Activated naive CD8-positive, alpha-beta T cell treated with anti-CD3 and anti-CD28 coated beads for 36 hours (primary cell): ENCODE measurements at regions not wholly inside any gene's neighbourhood (a gene's known extent, or its start where the extent isn't known, plus 50 kb on each side); places are given as distances from the start of the nearest gene placed in this dataset.
"Not testable (repeated sequence)": the region's sequence is repeated elsewhere in the genome, so short reads cannot be mapped to it uniquely, and the experiment has no call there.

Experiments used
- DNase-seq: peaks from one replicate; pipeline ENCODE4 v3.0.0; 2021
- H3K27ac Mint-ChIP-seq: one replicate; pipeline ENCODE4 v1.8.0; 2022; ENCODE audit warnings: mild to moderate bottlenecking, moderate library complexity, mixed read lengths
- H3K27me3 Mint-ChIP-seq: one replicate; pipeline ENCODE4 v1.8.0; 2022; ENCODE audit warnings: mild to moderate bottlenecking, mixed read lengths
- H3K36me3 Mint-ChIP-seq: one replicate; pipeline ENCODE4 v1.8.0; 2021; ENCODE audit warnings: mild to moderate bottlenecking, mixed read lengths
- H3K4me1 Mint-ChIP-seq: one replicate; pipeline ENCODE4 v1.8.0; 2021; ENCODE audit warnings: mixed read lengths
- H3K4me3 Mint-ChIP-seq: one replicate; pipeline ENCODE4 v1.8.0; 2022; ENCODE audit warnings: mild to moderate bottlenecking, moderate library complexity, mixed read lengths
- H3K9me3 Mint-ChIP-seq: one replicate; pipeline ENCODE4 v1.8.0; 2022; ENCODE audit warnings: mixed read lengths

GRCh38 chr5:32842813-32843530 lies 131.9 kb downstream of the NPR3 start:
- Mint-ChIP-seq H3K9me3 (no peaks in the 10 kb centered on the region), H3K4me3 (no peak overlapping the region), H3K27me3 (no peaks in the 10 kb centered on the region), H3K4me1 (no peaks in the 10 kb centered on the region), H3K27ac (no peak overlapping the region), H3K36me3 (no peaks in the 10 kb centered on the region)
- no peak for DNase-seq

- no peaks in the 10 kb centered on the region for H3K9me3 Mint-ChIP-seq
- DNase-seq, result no peak
- no peaks in the 10 kb centered on the region for H3K27me3 Mint-ChIP-seq
- no peaks in the 10 kb centered on the region for H3K36me3 Mint-ChIP-seq
- H3K4me1 Mint-ChIP-seq, result no peaks in the 10 kb centered on the region
- no peak overlapping the region for H3K4me3 Mint-ChIP-seq
- no peak overlapping the region for H3K27ac Mint-ChIP-seq
These were observed 132.4 kb downstream of the NPR3 start for GRCh38 chr5:32843531-32843895.

GRCh38 chr5:32845171-32845570 lies 134.1 kb downstream of the NPR3 start:
- Mint-ChIP-seq H3K36me3 (no peaks in the 10 kb centered on the region), H3K4me1 (no peaks in the 10 kb centered on the region), H3K27me3 (no peaks in the 10 kb centered on the region), H3K4me3 (no peak overlapping the region), H3K27ac (no peak overlapping the region), H3K9me3 (no peaks in the 10 kb centered on the region)
- no peak for DNase-seq

GRCh38 chr5:32848120-32848519 lies 137.0 kb downstream of the NPR3 start:
- H3K27me3 Mint-ChIP-seq, result no peaks in the 10 kb centered on the region
- H3K27ac Mint-ChIP-seq, result no peak overlapping the region
- H3K36me3 Mint-ChIP-seq, result no peaks in the 10 kb centered on the region
- H3K4me3 Mint-ChIP-seq, result no peak overlapping the region
- no peaks in the 10 kb centered on the region for H3K4me1 Mint-ChIP-seq
- H3K9me3 Mint-ChIP-seq, result no peaks in the 10 kb centered on the region
- no peak for DNase-seq

- Mint-ChIP-seq H3K27me3 (no peaks in the 10 kb centered on the region), H3K36me3 (no peaks in the 10 kb centered on the region), H3K9me3 (no peaks in the 10 kb centered on the region), H3K4me3 (no peak overlapping the region), H3K27ac (no peak overlapping the region), H3K4me1 (no peaks in the 10 kb centered on the region)
- no peak for DNase-seq
These were observed 137.6 kb downstream of the NPR3 start for GRCh38 chr5:32848681-32849080.

GRCh38 chr5:32850817-32851496 lies 139.8 kb downstream of the NPR3 start:
- Mint-ChIP-seq H3K27me3 (no peaks in the 10 kb centered on the region), H3K4me3 (no peak overlapping the region), H3K36me3 (no peaks in the 10 kb centered on the region), H3K9me3 (peaks cover 2% of the 10 kb centered on the region), H3K4me1 (no peaks in the 10 kb centered on the region), H3K27ac (no peak overlapping the region)
- DNase-seq, result no peak

GRCh38 chr5:32851559-32852173 lies 140.5 kb downstream of the NPR3 start:
- no peaks in the 10 kb centered on the region for H3K27me3 Mint-ChIP-seq
- peaks cover 2% of the 10 kb centered on the region for H3K9me3 Mint-ChIP-seq
- H3K4me1 Mint-ChIP-seq, result no peaks in the 10 kb centered on the region
- H3K27ac Mint-ChIP-seq, result no peak overlapping the region
- no peak overlapping the region for H3K4me3 Mint-ChIP-seq
- no peak for DNase-seq
- H3K36me3 Mint-ChIP-seq, result no peaks in the 10 kb centered on the region

- no peak overlapping the region for H3K27ac Mint-ChIP-seq
These were observed 141.4 kb downstream of the NPR3 start for GRCh38 chr5:32852535-32852934.

GRCh38 chr5:32852976-32853375 lies 141.9 kb downstream of the NPR3 start:
- DNase-seq, result no peak
- H3K36me3 Mint-ChIP-seq, result no peaks in the 10 kb centered on the region
- no peak overlapping the region for H3K4me3 Mint-ChIP-seq
- no peak overlapping the region for H3K27ac Mint-ChIP-seq
- H3K9me3 Mint-ChIP-seq, result peaks cover 4% of the 10 kb centered on the region
- H3K27me3 Mint-ChIP-seq, result no peaks in the 10 kb centered on the region
- no peaks in the 10 kb centered on the region for H3K4me1 Mint-ChIP-seq

More at GRCh38 chr5:32852535-32852934, 141.4 kb downstream of the NPR3 start:
- Mint-ChIP-seq H3K27me3 (no peaks in the 10 kb centered on the region), H3K4me1 (no peaks in the 10 kb centered on the region), H3K36me3 (no peaks in the 10 kb centered on the region), H3K9me3 (peaks cover 4% of the 10 kb centered on the region), H3K4me3 (no peak overlapping the region)
- no peak for DNase-seq

- DNase-seq, result no peak
- Mint-ChIP-seq H3K27ac (no peak overlapping the region), H3K27me3 (no peaks in the 10 kb centered on the region), H3K36me3 (no peaks in the 10 kb centered on the region), H3K4me1 (no peaks in the 10 kb centered on the region), H3K4me3 (no peak overlapping the region), H3K9me3 (peaks cover 12% of the 10 kb centered on the region)
These were observed 143.4 kb downstream of the NPR3 start for GRCh38 chr5:32854473-32854872.

GRCh38 chr5:32859211-32859641 lies 148.1 kb downstream of the NPR3 start:
- DNase-seq, result no peak
- H3K27ac Mint-ChIP-seq, result no peak overlapping the region
- no peaks in the 10 kb centered on the region for H3K27me3 Mint-ChIP-seq
- no peaks in the 10 kb centered on the region for H3K36me3 Mint-ChIP-seq
- peaks cover 14% of the 10 kb centered on the region for H3K9me3 Mint-ChIP-seq
- no peaks in the 10 kb centered on the region for H3K4me1 Mint-ChIP-seq
- H3K4me3 Mint-ChIP-seq, result no peak overlapping the region

GRCh38 chr5:32865475-32865874 lies 154.4 kb downstream of the NPR3 start:
- no peaks in the 10 kb centered on the region for H3K4me1 Mint-ChIP-seq
- DNase-seq, result no peak
- no peak overlapping the region for H3K4me3 Mint-ChIP-seq
- no peak overlapping the region for H3K27ac Mint-ChIP-seq
- no peaks in the 10 kb centered on the region for H3K27me3 Mint-ChIP-seq
- H3K9me3 Mint-ChIP-seq, result peaks cover 4% of the 10 kb centered on the region
- no peaks in the 10 kb centered on the region for H3K36me3 Mint-ChIP-seq

GRCh38 chr5:32866138-32866537 lies 155.0 kb downstream of the NPR3 start:
- DNase-seq, result no peak
- Mint-ChIP-seq H3K27ac (no peak overlapping the region), H3K4me3 (no peak overlapping the region), H3K4me1 (no peaks in the 10 kb centered on the region), H3K27me3 (no peaks in the 10 kb centered on the region), H3K9me3 (peaks cover 7% of the 10 kb centered on the region), H3K36me3 (no peaks in the 10 kb centered on the region)

GRCh38 chr5:32869216-32869615 lies 158.1 kb downstream of the NPR3 start:
- no peaks in the 10 kb centered on the region for H3K27me3 Mint-ChIP-seq
- no peak overlapping the region for H3K27ac Mint-ChIP-seq
- peaks cover 15% of the 10 kb centered on the region for H3K9me3 Mint-ChIP-seq
- H3K4me1 Mint-ChIP-seq, result no peaks in the 10 kb centered on the region
- DNase-seq, result no peak
- H3K36me3 Mint-ChIP-seq, result no peaks in the 10 kb centered on the region
- no peak overlapping the region for H3K4me3 Mint-ChIP-seq

- Mint-ChIP-seq H3K4me3 (no peak overlapping the region), H3K4me1 (no peaks in the 10 kb centered on the region), H3K27ac (no peak overlapping the region), H3K27me3 (no peaks in the 10 kb centered on the region), H3K36me3 (no peaks in the 10 kb centered on the region), H3K9me3 (peaks cover 21% of the 10 kb centered on the region)
- DNase-seq, result no peak
These were observed 165.7 kb downstream of the NPR3 start for GRCh38 chr5:32876791-32877190.

- not testable (repeated sequence) for H3K4me3 Mint-ChIP-seq, H3K4me1 Mint-ChIP-seq, H3K27me3 Mint-ChIP-seq, H3K27ac Mint-ChIP-seq, DNase-seq, H3K36me3 Mint-ChIP-seq
- H3K9me3 Mint-ChIP-seq, result peaks cover 24% of the 10 kb centered on the region
These were observed 168.2 kb downstream of the NPR3 start for GRCh38 chr5:32879364-32879763.
